ENCODE measurements at regions not wholly inside any gene's neighbourhood (a gene's known extent, or its start where the extent isn't known, plus 50 kb on each side); places are given as distances from the start of the nearest gene placed in this dataset.

- TF ChIP-seq CTCF (IDR thresholded peaks at IDR 0.05): no peak
- no peaks in the 10 kb centered on the region for H3K36me3 ChIP-seq
- H3K9me3 ChIP-seq: no peaks in the 10 kb centered on the region
- H3K4me1 ChIP-seq: no peaks in the 10 kb centered on the region
- no peak overlapping the region for H3K4me3 ChIP-seq
- intact Hi-C loops (cut with DNase I): no loop called here
- H3K27ac ChIP-seq: no peak overlapping the region
- ATAC-seq (no peak), DNase-seq (no peak)
- no peaks in the 10 kb centered on the region for H3K27me3 ChIP-seq (ENCODE audit: low read depth)
Measured at GRCh38 chr16:54511222-54511731, 224.7 kb upstream of the IRX3 start.

GRCh38 chr16:54510685-54511221, 224.2 kb upstream of the IRX3 start:
- no peak for TF ChIP-seq CTCF (IDR thresholded peaks at IDR 0.05)
- H3K27ac ChIP-seq: no peak overlapping the region
- no peak for DNase-seq
- no peak for ATAC-seq
- no peaks in the 10 kb centered on the region for H3K27me3 ChIP-seq (ENCODE audit: low read depth)
- H3K4me3 ChIP-seq: no peak overlapping the region
- intact Hi-C loops (cut with DNase I): no loop called here
- no peaks in the 10 kb centered on the region for H3K9me3 ChIP-seq
- peaks cover 4% of the 10 kb centered on the region for H3K4me1 ChIP-seq
- no peaks in the 10 kb centered on the region for H3K36me3 ChIP-seq

GRCh38 chr16:54509456-54509855, 222.9 kb upstream of the IRX3 start:
- DNase-seq (no peak), ATAC-seq (no peak)
- Histone ChIP-seq H3K4me1 (peaks cover 10% of the 10 kb centered on the region), H3K9me3 (no peaks in the 10 kb centered on the region), H3K4me3 (no peak overlapping the region), H3K36me3 (no peaks in the 10 kb centered on the region), H3K27me3 (ENCODE audit: low read depth) (no peaks in the 10 kb centered on the region), H3K27ac (no peak overlapping the region)
- no peak for TF ChIP-seq CTCF (IDR thresholded peaks at IDR 0.05)
- intact Hi-C loops (cut with DNase I): no loop called here

GRCh38 chr16:54508351-54508750, 221.8 kb upstream of the IRX3 start:
- H3K9me3 ChIP-seq: no peaks in the 10 kb centered on the region
- intact Hi-C loops (cut with DNase I): no loop called here
- no peak overlapping the region for H3K27ac ChIP-seq
- DNase-seq (no peak), ATAC-seq (no peak)
- H3K36me3 ChIP-seq: no peaks in the 10 kb centered on the region
- H3K27me3 ChIP-seq (ENCODE audit: low read depth): no peaks in the 10 kb centered on the region
- H3K4me1 ChIP-seq: peaks cover 17% of the 10 kb centered on the region
- H3K4me3 ChIP-seq: no peak overlapping the region
- TF ChIP-seq CTCF (IDR thresholded peaks at IDR 0.05): no peak

- no peaks in the 10 kb centered on the region for H3K36me3 ChIP-seq
- H3K27ac ChIP-seq: no peak overlapping the region
- H3K4me3 ChIP-seq: no peak overlapping the region
- DNase-seq (no peak), ATAC-seq (no peak)
- H3K27me3 ChIP-seq (ENCODE audit: low read depth): no peaks in the 10 kb centered on the region
- peaks cover 21% of the 10 kb centered on the region for H3K4me1 ChIP-seq
- no peaks in the 10 kb centered on the region for H3K9me3 ChIP-seq
- intact Hi-C loops (cut with DNase I): no loop called here
- no peak for TF ChIP-seq CTCF (IDR thresholded peaks at IDR 0.05)
Measured at GRCh38 chr16:54506741-54507500, 220.3 kb upstream of the IRX3 start.

Measured in lower lobe of right lung (tissue), 2 donors.